ENCODE measurements at regions not wholly inside any gene's neighbourhood (a gene's known extent, or its start where the extent isn't known, plus 50 kb on each side); places are given as distances from the start of the nearest gene placed in this dataset.
A peak's percentile ranks its signal among the peaks of the same experiment; 100 is the strongest.

DNA sequence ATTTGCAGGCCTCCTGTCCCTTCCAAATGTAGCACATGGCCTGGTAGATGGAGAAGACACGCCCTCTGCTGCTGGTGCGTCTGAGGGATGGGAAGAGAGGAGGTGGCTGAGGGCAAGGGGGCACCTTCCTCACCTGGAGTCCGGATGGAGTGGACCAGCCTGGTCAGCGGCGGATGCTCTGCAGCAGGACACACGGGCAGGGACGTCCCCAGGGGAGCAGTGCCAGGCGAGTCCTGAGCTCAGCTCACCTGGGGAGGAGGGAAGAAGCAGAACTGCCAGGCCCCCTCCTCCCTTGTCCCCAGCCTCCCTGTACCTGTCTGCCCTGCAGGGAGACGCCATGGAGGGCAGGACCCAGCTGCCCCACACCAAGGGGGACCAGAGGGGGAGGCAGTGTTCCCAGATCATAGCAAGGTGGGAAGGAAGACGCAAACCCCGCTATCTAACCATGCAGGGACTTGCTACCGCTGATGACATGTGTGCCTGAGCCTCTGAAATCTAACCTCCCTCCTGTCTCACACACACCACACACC lies 1495.9 kb downstream of the BRD1 start:
- no peak for ATAC-seq (replicated peaks)
- Mint-ChIP-seq H3K27ac (no peak overlapping the region), H3K4me3 (no peak overlapping the region), H3K36me3 (peaks cover 0 to 4% of the 10 kb centered on the region in 2 donors), H3K27me3 (peaks cover 6 to 9% of the 10 kb centered on the region in 2 donors), H3K9me3 (peaks cover 12 to 13% of the 10 kb centered on the region in 2 donors), H3K4me1 (no peaks in the 10 kb centered on the region)
- no peak for DNase-seq

DNA sequence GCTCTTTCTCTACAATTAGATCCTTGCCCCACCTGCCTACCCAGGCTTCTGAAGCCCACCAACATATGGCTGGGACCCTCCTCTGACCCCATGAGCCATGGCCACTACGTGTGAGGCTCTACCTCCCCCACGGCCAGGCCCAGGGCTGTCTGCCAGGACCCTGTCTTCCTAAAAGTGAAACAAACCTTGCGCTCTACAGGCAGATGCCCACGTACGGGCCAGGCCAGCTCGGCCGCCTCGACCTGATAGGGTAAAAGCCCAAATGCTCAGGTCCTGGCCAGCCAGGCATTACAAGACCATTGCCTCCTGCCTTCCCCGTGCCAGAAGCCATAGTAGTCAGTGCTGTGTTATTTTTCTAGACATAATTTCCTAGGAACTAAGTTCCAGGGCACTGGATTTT lies 1496.4 kb downstream of the BRD1 start:
- H3K9me3 Mint-ChIP-seq = peaks cover 12 to 13% of the 10 kb centered on the region in 2 donors
- no peak for DNase-seq
- peaks cover 6 to 9% of the 10 kb centered on the region in 2 donors for H3K27me3 Mint-ChIP-seq
- peaks cover 0 to 4% of the 10 kb centered on the region in 2 donors for H3K36me3 Mint-ChIP-seq
- no peak overlapping the region for H3K4me3 Mint-ChIP-seq
- ATAC-seq (replicated peaks) = no peak
- no peaks in the 10 kb centered on the region for H3K4me1 Mint-ChIP-seq
- no peak overlapping the region for H3K27ac Mint-ChIP-seq

DNA sequence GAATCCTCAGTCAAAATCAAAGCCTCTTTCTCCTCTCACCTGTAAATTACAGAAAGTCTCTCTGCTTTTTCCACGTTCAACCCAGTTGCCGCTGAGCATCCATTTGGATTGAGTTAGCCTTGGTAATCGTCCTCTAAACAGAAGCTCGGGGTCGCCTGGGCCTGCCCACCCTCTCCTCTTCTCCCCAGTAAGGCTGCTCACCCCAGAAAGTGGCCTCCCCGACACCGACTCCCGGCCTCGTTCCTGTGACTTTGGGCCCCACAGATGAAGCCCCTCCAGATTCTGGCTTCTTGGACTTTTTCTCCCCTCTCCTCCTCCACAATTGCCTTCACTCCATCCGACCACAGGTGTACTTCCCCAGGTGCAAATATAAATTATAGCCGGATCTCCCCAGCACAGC lies 1500.0 kb downstream of the BRD1 start:
- H3K9me3 Mint-ChIP-seq = peaks cover 22 to 24% of the 10 kb centered on the region in 2 donors
- DNase-seq (no peak), ATAC-seq (replicated peaks) (no peak)
- no peak overlapping the region for H3K4me3 Mint-ChIP-seq
- H3K27me3 Mint-ChIP-seq = peaks cover 6 to 9% of the 10 kb centered on the region in 2 donors
- no peak overlapping the region for H3K27ac Mint-ChIP-seq
- peaks cover 0 to 6% of the 10 kb centered on the region in 2 donors for H3K36me3 Mint-ChIP-seq
- no peaks in the 10 kb centered on the region for H3K4me1 Mint-ChIP-seq

DNA sequence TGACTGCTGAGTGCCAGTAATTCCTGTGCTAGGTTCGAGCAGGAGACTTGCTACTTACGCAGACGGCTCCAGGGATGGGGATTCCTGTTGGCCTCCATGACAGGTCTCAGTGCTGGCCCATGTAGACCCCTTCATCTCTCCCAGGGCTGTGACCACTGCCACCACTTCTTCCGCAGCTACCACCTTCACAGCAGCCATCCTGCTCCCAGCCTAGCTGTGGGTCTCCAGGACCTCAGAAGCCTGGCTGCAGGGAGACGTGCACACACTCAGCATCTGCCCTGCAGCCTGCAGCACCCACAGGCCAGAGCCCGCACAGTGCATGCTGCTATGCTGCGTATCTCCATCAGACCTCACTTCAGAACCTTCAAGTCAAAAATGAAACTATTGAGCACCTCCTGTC lies 1503.9 kb downstream of the BRD1 start:
- Mint-ChIP-seq H3K4me1 (no peaks in the 10 kb centered on the region), H3K36me3 (peaks cover 0 to 4% of the 10 kb centered on the region in 2 donors), H3K27me3 (peaks cover 19 to 35% of the 10 kb centered on the region in 2 donors), H3K9me3 (peaks cover 17 to 21% of the 10 kb centered on the region in 2 donors), H3K27ac (no peak overlapping the region), H3K4me3 (no peak overlapping the region)
- no peak for DNase-seq
- ATAC-seq (replicated peaks) = no peak

DNA sequence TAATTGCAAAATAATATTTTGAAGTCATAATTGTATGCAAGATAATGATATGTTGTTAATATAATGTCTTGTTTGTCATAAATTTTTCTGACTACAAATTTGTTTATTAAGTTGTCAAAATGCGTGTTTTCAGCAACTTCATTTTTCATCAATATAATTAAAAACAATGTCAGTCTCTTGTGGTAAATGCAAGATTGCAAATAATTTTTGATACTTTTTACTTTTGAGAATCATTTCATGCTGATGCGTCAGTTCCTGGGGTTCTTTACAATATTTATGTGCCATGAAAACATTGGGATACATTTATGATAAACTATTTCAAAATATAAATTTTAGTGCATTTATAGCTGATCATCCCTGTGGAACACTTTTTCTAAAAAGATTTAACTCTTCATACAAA lies 1504.8 kb downstream of the BRD1 start:
- Mint-ChIP-seq H3K36me3 (peaks cover 0 to 2% of the 10 kb centered on the region in 2 donors), H3K4me1 (no peaks in the 10 kb centered on the region), H3K27me3 (peaks cover 16 to 32% of the 10 kb centered on the region in 2 donors), H3K4me3 (no peak overlapping the region), H3K27ac (no peak overlapping the region), H3K9me3 (peaks cover 11 to 12% of the 10 kb centered on the region in 2 donors)
- ATAC-seq (replicated peaks) (no peak), DNase-seq (no peak)

DNA sequence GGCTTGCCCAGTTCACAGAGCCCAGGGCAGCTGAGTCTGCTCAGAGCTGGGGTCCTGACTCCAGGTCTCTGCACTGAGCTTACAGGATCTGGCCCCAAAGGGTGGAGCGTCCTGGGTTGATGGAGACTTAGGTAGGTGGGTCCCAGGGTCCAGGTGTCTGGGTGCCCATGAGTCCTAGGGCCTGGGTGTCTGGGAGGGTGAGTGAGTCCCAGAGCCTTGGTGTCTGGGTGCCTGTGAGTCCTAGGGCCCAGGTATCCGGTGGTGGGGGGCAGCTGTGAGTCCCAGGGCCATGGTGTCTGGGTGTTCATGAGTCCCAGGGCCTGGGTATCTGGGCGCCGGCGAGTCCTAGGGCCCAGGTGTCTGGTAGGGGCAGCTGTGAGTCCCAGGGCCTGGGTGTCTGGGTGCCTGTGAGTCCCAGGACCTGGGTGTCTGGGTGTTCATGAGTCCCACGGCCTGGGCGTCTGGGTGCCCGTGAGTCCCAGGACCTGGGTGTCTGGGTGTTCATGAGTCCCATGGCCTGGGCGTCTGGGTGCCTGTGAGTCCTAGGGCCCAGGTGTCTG lies 1505.6 kb downstream of the BRD1 start:
- Mint-ChIP-seq H3K27me3 (peaks cover 16 to 32% of the 10 kb centered on the region in 2 donors), H3K27ac (no peak overlapping the region), H3K4me3 (no peak overlapping the region), H3K4me1 (no peaks in the 10 kb centered on the region), H3K36me3 (peaks cover 0 to 2% of the 10 kb centered on the region in 2 donors), H3K9me3 (peaks cover 10 to 11% of the 10 kb centered on the region in 2 donors)
- no peak for DNase-seq
- no peak for ATAC-seq (replicated peaks)

DNA sequence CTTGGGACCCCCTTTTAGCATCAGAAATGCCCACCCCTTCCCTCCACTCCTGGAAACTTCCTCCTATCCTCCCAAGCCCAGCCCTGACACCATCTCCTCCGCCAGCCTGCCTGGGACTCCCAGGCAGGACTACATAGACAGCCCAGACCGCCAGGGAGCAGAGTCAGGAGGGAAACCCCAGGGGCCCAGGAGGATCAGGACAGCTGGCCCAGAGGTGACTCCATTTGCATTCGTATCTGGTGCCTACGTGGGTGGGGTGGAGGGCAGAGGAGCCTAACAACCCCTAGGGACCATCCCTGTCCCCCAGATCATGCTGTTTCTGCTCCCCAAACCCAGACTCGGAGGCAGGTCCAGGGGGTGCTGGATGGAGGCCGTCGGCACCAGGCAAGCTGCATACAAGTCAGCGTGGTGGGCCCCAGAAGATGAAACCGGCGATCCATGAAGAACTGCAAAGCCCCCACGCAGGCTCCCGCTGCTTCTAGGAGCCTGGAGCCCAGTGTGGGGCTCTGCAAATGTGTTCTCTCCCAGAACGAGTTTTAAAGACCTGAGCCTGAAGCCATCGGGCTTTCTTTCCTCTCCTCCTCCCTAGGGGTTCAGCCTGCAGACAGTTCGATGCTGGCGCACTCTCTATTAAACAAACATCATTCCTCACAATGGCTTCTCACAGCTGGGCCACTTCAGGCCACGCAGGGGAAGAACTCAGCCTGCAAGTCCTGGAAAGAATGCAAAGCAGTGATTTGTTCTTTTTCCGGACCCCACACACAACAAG lies 1506.8 kb downstream of the BRD1 start:
- peaks cover 0 to 2% of the 10 kb centered on the region in 2 donors for H3K36me3 Mint-ChIP-seq
- DNase-seq = no peak
- H3K27me3 Mint-ChIP-seq = peaks cover 16 to 32% of the 10 kb centered on the region in 2 donors
- no peak overlapping the region for H3K4me3 Mint-ChIP-seq
- H3K27ac Mint-ChIP-seq = no peak overlapping the region
- no peak for ATAC-seq (replicated peaks)
- no peaks in the 10 kb centered on the region for H3K4me1 Mint-ChIP-seq
- H3K9me3 Mint-ChIP-seq = peaks cover 10 to 11% of the 10 kb centered on the region in 2 donors

DNA sequence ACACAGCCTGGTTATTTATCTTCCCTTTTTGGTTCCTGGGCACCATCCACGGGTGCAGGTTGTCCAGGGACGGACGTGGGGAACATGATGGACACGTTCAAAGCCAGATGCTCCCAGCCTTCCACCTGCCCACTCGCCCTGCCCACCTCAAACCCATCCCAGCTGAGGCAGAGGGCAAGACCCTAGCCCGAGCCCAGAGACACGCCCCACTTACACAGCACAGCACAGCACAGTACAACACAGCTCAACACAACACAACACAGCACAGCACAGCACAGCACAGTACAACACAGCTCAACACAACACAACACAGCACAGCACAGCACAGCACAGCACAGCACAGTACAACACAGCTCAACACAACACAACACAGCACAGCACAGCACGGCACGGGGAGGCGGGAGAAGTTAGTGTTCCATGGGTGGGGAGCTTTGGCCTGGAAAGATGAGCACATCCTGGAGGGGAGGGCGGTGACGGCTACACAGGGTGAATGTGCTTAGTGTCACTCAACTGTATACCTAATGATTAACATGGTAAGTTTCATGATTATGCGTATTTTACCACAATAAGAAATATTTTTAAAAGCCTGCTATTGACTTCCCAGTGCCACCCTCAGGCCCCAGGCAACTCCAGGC lies 1507.5 kb downstream of the BRD1 start:
- ATAC-seq (replicated peaks) = no peak
- DNase-seq = no peak
- H3K9me3 Mint-ChIP-seq = peaks cover 6 to 9% of the 10 kb centered on the region in 2 donors
- H3K36me3 Mint-ChIP-seq = peaks cover 0 to 2% of the 10 kb centered on the region in 2 donors
- peaks cover 16 to 38% of the 10 kb centered on the region in 2 donors for H3K27me3 Mint-ChIP-seq
- no peak overlapping the region for H3K4me3 Mint-ChIP-seq
- no peaks in the 10 kb centered on the region for H3K4me1 Mint-ChIP-seq
- H3K27ac Mint-ChIP-seq = peak overlapping the region; percentile 2

DNA sequence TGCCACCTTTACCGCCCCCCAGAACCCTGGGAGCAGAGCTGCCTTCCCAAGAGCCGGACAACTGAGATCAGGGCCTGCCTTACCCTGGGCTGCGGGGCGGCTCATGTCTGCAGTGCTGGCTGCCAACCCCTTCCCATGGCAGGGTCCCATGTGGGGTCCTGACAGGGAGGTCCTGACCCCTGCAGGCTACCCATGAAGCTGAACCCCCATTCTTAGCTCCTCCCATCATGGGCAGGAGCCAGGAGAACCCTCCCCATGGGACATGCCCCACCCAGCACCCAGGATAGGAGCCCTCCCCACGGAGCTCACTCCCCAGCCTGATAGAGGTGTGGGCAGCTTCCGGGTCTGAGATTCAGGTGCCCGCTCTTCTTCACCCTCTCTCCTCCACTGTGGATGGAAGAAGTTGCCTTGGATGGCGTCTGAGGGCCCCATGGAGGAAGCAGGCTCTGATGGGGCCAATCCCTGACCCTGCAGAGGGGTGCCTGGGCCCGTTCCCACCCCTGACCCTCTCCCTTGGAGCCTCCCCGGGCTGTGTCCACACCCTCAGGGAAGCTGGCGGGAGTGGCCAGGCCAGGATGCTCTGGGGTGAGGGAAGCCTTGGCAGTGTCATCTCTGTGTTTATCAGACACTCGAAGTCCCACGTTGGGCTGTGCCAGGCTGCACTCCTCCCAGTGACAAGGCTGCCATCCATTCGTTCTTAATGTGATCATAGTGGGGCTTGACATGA lies 1508.2 kb downstream of the BRD1 start:
- no peak overlapping the region for H3K4me3 Mint-ChIP-seq
- H3K27me3 Mint-ChIP-seq = peaks cover 16 to 41% of the 10 kb centered on the region in 2 donors
- peaks cover 2 to 5% of the 10 kb centered on the region in 2 donors for H3K9me3 Mint-ChIP-seq

DNA sequence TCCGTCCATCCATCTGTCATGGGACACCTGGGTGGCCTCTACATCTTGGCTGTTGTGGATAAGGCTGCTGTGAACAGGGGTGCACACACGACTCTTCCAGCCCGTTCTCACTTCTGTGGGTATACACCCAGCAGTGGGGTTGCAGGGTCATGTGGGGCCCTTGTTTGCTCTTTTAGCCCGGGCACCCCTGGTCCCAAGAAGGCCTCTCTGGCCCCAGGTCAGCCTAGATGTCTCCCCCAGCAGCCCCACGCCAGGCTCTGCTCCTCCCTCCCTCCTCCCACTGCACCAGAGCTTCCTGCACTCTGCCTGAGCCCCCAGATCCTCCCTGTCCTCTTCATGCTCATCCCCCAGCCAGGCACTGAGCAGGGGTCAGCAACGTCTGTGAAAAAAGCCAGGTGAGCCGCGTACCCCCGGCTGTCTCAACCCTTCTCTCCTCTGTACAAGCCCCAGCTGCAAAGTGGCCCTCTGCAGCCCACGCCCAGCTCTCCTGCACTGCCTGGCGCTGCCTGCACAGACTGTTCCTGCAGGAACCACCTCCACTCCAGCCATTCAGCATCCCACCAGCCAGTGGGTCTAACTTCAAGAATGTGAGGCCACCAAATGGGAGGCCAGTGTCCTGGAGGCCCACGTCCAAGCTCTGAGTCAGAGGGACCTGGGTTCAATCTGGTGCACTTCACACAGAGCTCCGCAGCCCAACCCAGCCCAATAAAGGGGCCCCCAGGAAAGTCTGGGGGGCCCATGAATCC lies 1508.9 kb downstream of the BRD1 start:
- H3K4me1 Mint-ChIP-seq = no peaks in the 10 kb centered on the region
- H3K4me3 Mint-ChIP-seq = no peak overlapping the region
- ATAC-seq (replicated peaks) (no peak), DNase-seq (no peak)
- H3K9me3 Mint-ChIP-seq = peaks cover 0 to under 1% of the 10 kb centered on the region in 2 donors
- peaks cover 0 to under 1% of the 10 kb centered on the region in 2 donors for H3K36me3 Mint-ChIP-seq
- H3K27me3 Mint-ChIP-seq = peaks cover 16 to 41% of the 10 kb centered on the region in 2 donors
- no peak overlapping the region for H3K27ac Mint-ChIP-seq

More for the DNA sequence above, 1508.2 kb downstream of the BRD1 start:
- Mint-ChIP-seq H3K27ac (no peak overlapping the region), H3K4me1 (no peaks in the 10 kb centered on the region), H3K36me3 (peaks cover 0 to 2% of the 10 kb centered on the region in 2 donors)
- ATAC-seq (replicated peaks) = no peak
- DNase-seq = no peak

DNA sequence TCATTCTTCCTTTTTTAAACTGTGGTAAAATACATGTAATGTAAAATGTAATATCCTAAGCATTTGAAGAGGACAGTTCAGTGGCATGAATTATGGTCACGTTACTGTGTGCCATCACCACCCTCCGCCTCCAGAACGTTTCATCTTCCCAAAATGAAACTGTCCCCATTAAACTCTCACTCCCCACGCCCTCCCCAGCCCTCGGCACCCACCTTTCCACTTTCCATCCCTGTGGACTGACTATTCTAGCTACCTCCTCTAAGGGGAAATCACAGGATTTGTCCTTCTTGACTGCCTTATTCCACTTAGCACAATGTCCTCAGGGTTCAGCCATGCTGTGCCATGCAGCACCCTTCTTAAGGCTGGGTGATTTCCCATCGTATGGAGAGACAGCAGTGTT lies 1509.5 kb downstream of the BRD1 start:
- peaks cover 0 to 5% of the 10 kb centered on the region in 2 donors for H3K9me3 Mint-ChIP-seq
- DNase-seq (no peak), ATAC-seq (replicated peaks) (no peak)
- H3K4me3 Mint-ChIP-seq = no peak overlapping the region
- no peak overlapping the region for H3K27ac Mint-ChIP-seq
- H3K36me3 Mint-ChIP-seq = no peaks in the 10 kb centered on the region
- H3K27me3 Mint-ChIP-seq = peaks cover 16 to 41% of the 10 kb centered on the region in 2 donors
- no peaks in the 10 kb centered on the region for H3K4me1 Mint-ChIP-seq

DNA sequence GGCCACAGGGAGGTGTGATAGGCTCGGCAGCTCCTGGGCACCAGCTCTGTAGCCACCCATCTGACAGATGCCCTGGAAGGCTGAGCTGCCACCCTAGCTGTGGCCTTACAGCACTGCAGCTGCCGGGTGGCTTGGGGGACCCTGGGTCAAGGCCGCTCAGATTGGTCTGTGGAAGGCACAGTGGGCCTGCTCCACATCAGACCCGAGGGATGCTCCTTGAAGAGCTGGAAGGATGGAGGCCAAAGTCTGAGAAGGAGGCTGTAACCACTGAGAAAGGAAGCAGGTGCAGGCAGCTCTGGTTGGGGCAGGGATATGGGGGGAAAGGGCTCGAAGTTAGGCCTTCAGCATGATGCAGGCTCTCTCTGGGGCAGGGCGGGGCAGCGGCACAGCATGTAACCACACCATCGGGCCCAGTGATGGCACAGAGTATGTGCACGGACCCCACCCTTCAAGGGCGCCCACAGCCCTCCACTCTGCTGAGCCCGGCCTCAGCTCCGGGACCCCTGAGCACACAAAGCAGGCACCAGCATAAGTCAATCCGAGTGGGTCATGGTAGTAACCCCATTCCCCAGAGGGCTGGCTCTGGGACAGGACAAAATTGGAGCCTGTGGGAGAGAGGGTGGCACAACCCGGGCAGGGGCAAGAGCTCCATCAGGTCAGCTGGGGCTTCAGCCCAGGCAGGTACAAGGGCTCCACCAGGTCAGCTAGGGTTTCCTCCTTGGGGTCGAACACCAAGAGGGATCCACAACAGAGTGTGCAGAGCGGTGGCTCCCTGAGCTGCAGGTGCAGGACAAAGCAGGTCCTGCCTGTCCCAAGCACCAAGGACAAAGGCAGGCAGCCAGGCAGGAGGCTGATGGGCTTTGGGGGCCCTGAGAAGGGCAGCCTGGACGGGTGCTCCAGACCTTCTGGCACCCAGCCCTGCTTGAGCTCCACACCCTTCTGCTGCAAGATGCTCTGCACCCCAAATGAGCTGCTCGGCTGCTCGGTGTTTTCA lies 1511.1 kb downstream of the BRD1 start:
- no peak for DNase-seq
- H3K27ac Mint-ChIP-seq = no peak overlapping the region
- H3K4me3 Mint-ChIP-seq = no peak overlapping the region
- peaks cover 16 to 35% of the 10 kb centered on the region in 2 donors for H3K27me3 Mint-ChIP-seq
- no peaks in the 10 kb centered on the region for H3K4me1 Mint-ChIP-seq
- H3K9me3 Mint-ChIP-seq = peaks cover 8 to 18% of the 10 kb centered on the region in 2 donors
- peaks cover 0 to 3% of the 10 kb centered on the region in 2 donors for H3K36me3 Mint-ChIP-seq
- no peak for ATAC-seq (replicated peaks)
